Epithelial cell of proximal tubule (primary cell): ENCODE measurements at regions not wholly inside any gene's neighbourhood (a gene's known extent, or its start where the extent isn't known, plus 50 kb on each side); places are given as distances from the start of the nearest gene placed in this dataset.

Experiments used
- DNase-seq: peaks from one replicate; pipeline ENCODE4 v3.0.0-alpha.2; 2011; ENCODE audit warnings: low read depth
- H3K4me3 ChIP-seq: 2 replicates; pipeline ENCODE4 v1.5.1; 2011; ENCODE audit warnings: low read depth, mild to moderate bottlenecking, low read length
- CTCF ChIP-seq: conservative IDR thresholded peaks from 2 replicates; pipeline ENCODE4 v1.5.1; 2012; ENCODE audit warnings: low read depth, mild to moderate bottlenecking, low read length

GRCh38 chr19:5260381-5260967 is 80.1 kb downstream of the PTPRS start:
- TF ChIP-seq CTCF: no peak
- DNase-seq: no peak
- H3K4me3 ChIP-seq: no peak overlapping the region

- no peak overlapping the region for H3K4me3 ChIP-seq
- no peak for DNase-seq
- TF ChIP-seq CTCF: no peak
These were observed 80.9 kb downstream of the PTPRS start for GRCh38 chr19:5259750-5260149.

- no peak for TF ChIP-seq CTCF
- no peak overlapping the region for H3K4me3 ChIP-seq
- DNase-seq: no peak
These were observed 83.2 kb downstream of the PTPRS start for GRCh38 chr19:5257155-5258045.

GRCh38 chr19:5255602-5256231 is 84.9 kb downstream of the PTPRS start:
- no peak for TF ChIP-seq CTCF
- H3K4me3 ChIP-seq: no peak overlapping the region
- DNase-seq: no peak

GRCh38 chr19:5254944-5255343 is 85.7 kb downstream of the PTPRS start:
- no peak for TF ChIP-seq CTCF
- H3K4me3 ChIP-seq: no peak overlapping the region
- DNase-seq: no peak

- no peak for DNase-seq
- H3K4me3 ChIP-seq: no peak overlapping the region
- TF ChIP-seq CTCF: no peak
These were observed 86.1 kb downstream of the PTPRS start for GRCh38 chr19:5254543-5254942.
